Epidermal melanocyte (primary cell): ENCODE measurements at regions not wholly inside any gene's neighbourhood (a gene's known extent, or its start where the extent isn't known, plus 50 kb on each side); places are given as distances from the start of the nearest gene placed in this dataset.
A peak's percentile ranks its signal among the peaks of the same experiment; 100 is the strongest.
"Not testable (repeated sequence)": the region's sequence is repeated elsewhere in the genome, so short reads cannot be mapped to it uniquely, and the experiment has no call there.

ENCODE experiments used
- DNase-seq: peaks from one replicate; pipeline ENCODE4 v3.0.0; 2011; ENCODE audit warnings: low spot score; ENCODE audit not compliant: insufficient read length

DNA sequence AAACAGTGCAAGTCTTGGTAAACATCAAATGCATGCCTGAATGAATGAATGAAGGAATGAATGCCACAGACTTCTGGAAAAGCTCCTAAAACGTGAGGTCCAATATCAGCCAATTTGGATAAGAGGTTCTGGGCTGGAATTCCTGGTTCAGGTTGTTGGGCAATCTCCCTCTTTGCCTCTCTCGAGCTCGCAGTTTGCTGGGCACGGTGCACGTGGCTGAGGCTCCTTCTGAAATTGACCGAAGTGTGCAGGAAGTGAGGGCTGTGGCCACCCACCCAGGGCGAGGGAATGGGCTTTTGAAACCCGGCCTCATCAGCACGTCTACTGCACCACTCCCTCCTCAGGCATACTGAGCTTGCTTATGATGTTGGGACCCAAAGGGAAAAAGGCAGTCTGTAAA is 288.8 kb upstream of the HS6ST1 start:
- no peak for DNase-seq

DNA sequence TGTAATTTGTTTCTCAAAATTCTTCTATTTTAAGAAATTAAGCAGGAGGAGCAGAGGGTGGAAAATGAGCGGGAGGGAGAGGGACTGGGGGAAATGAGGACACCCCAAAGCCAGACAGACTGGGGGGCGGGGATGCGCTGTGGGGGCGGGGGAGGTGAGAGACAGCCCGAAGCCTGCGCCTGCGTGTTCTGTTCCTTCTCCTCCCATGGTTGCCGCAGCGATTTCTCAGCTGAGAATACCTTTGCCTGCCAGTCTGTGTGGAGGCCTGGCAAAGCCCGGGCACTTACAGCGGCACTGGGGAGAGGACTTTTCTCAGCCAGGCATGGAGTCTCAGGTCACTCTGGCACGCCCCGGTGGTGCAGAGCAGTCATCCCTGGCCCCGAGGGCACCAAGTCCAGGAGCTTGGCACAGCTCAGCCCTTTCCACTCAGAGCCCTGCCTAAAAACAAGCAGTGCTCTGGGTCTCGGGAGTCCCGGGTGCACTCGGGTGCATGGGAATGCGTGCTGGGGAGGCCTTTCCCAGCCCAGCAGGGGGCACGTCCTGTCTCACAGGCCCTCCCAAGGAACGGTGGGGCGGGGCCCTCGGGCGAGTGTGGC is 289.3 kb upstream of the HS6ST1 start:
- no peak for DNase-seq

DNA sequence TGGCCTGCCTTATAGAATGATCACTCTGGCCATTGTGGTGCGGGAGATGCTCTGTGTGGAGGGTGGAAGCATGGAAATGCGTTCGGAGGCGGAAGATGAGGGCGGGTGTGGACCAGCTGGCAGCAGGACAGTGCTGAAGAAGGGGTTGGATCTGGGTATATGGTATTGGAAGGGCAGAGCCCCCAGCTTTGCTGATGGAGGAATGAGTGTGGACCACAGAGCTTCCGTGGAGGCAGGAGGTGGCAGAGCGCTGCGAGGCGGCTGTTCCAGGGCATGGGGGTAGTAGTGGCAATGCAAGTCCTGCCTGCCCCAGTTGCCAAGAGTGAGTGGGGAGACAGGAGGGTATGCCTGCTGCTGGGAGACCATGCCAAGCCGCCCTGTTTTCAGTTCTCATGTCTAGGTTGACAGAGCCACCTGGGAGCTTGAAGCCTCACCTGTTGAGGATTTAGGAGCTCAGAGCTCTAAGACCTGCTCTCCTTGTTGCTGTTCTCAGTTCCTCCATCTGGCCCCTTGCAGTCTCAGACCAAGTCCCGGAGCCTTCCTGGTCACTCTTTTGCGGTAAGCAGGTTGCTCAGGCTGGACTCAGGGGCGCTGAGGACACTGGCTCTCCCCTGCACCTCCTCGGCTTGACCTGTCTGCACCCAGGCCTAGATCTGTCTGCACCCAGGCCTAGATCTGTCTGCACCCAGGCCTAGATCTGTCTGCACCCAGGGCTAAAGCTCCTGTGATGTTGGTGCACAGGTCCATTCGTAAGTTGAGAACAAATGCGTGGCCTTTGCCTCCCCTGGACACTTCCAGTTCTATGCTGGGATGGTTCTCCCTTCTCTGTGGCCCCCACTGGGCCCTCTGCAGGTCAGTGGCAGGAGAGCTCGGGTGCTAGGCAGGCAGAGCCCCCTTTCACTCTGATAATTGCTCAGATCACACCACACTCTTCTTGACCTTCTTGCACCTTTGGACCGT is 290.5 kb upstream of the HS6ST1 start:
- DNase-seq = no peak

DNA sequence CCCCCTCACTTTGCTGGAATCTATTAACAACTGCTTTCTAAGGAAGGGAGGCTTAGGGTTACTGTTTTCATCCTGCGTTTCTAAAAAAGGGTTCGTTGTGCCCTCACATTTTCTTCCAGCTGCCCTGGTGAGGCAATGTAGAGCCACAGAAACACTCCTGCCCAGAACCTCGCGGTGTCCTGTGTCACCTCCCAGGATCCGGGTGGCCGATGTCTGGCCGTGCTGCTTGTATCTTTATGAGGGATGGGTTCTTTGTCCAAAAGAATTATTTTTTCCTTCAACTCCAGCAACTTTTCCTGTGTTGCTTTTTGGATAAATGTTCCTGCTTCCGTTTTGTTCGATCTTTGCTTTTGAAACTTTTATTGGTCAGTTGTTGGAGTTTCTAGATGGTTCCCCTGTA is 291.8 kb upstream of the HS6ST1 start:
- no peak for DNase-seq

DNA sequence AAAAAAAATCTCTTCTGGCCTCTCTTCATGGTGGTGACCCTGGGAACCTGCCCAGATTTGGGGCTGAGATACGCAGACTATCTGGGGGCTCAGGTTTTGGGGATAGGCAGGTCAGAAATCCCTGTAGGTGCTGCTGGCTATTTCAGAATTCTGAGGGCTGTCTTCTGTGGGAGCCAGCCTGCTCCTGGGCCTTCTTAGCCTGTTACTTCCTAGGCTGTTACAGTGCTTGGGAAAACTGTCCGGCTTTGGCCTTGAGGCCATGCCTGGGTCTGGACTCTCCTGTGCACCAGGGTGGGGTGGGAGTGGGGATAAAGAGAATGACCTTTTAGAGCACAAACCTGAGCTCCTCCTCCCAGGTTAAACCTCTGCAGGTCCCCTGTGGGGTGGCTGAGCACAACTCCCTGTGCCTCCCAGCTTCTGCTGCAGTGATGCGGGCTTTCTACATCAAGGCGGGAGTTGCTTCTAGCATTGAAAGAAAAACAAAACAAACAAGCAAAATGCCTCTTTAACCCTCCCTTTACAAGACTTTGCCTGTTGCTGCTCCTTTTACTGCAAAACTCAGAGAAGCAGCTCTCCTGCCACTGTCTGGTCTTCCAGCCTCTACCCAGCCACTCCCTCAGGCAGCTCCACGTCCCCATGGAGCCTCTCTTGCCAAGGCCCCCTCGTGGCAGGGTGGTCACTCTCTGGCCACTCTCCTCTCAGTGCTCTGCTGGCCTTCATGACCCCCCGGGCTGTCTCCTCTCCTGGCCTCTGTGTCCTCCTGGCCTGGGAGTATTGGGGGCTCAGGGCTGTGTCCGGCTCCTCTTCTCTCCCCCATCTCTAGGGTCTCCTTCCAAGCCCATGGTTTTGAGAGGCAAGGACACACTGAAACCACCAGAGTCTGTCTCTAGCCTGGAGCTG is 293.0 kb upstream of the HS6ST1 start:
- no peak for DNase-seq

DNA sequence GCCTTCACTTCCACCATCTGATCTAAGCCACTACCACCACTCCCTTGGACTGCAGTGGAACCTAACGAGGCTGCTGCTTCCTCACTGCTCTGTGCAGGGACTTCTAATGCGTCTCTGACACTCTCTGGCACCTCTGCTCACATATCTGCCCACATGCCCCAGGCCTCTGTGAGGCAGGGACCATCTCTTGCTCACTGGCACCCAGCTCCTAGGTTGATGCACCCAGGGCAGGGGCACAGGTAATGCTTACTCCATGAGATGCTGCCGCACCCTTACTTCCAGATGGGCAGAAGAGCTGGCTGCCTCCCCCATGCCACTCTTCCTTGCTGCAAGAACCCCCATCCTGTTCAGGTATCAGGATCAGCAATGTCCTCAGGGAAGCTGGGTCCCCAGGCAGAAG is 294.0 kb upstream of the HS6ST1 start:
- DNase-seq = no peak

DNA sequence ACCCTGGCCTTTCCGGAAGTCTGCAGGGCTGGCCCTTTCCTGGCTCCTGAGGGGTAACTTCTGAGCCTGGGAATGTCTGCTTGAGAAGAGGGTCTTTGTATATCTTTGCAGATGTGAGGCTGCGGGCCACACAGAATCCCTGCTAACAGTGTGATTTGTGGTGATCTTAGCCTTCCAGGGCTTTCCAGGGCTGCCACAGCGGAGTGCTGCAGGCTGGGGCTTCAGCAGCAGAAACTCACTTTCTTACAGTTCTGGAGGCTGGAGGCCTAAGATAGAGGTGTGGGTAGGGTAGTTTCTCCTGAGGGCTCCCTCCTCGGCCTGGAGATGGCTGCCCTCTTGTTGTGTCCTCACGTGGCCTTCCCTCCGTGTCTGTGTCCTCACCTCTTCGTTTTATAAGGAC is 294.7 kb upstream of the HS6ST1 start:
- DNase-seq = no peak

DNA sequence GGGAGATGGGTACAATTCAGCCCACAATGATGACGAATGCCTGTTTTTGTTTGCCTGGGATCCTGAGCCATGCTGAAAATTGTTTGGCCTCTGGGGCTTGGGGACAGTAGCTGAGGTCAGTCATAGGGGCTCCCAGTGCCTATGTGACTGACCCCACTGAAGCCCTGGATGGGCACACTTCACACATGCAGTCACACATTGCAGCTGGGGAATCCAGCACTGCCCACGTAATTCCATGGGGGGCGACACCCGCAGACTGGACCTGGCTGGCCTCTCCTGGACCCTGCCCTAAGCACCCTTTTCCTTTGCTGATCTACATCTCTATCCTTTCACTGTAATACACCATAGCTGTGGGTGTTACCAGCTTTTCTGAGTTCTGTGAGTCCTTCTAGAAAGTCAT is 295.2 kb upstream of the HS6ST1 start:
- DNase-seq = no peak

DNA sequence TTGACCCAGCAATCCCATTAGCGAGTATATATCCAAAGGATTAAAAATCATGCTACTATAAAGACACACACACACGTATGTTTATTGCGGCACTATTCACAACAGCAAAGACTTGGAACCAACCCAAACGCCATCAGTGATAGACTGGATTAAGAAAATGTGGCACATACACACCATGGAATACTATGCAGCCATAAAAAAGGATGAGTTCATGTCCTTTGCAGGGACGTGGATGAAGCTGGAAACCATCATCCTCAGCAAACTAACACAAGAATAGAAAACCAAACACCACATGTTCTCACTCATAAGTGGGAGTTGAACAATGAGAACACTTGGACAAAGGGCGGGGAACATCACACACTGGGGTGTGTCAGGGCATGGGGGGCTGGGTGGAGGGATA is 296.2 kb upstream of the HS6ST1 start:
- not testable (repeated sequence) for DNase-seq

DNA sequence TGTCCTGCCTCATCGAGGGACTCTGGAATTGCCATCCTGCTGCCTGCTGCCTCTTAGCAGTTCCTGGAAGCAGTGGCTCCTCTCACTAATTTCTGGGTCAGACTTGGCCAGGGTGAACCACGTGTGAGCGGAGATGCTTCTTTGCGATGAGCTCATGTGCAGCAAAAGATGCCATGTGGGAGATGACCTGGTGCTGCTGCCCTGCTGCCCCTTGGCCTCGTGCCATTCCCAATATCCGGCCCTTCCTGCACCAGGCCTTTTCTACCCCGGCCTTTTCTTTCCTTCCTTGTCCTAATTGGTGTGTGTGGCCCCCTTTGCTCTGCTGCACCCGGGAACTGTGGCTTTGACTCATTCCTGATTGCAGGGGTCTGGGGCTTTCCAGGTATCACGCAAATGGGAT is 296.9 kb upstream of the HS6ST1 start:
- no peak for DNase-seq

DNA sequence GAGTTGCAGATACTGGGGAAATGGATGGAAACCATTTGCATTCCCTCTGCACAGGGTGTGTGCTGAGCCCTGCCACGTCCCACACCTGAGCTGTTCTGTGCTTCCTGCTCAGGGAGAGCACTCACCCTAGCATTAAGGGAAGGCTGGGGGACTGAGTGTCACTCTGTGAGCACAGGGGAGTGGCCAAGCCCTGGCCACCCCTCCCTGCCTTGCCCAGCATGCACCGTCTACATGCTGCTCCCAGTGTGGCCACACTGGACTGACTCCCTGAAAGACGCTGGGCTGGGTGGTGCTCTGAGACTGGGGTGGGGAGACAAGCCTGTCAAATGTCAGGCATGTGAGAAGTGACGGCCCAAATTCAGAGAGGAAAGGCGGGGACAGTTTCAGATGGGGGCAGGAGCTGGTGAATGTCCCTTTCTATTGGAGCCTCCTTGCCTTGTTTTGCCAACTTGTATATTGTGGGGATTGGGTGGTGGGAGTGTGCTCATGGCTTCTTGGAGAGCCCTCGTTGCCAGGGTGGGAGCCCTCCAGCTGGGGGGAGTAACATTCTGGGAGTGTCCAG is 298.4 kb upstream of the HS6ST1 start:
- no peak for DNase-seq

DNA sequence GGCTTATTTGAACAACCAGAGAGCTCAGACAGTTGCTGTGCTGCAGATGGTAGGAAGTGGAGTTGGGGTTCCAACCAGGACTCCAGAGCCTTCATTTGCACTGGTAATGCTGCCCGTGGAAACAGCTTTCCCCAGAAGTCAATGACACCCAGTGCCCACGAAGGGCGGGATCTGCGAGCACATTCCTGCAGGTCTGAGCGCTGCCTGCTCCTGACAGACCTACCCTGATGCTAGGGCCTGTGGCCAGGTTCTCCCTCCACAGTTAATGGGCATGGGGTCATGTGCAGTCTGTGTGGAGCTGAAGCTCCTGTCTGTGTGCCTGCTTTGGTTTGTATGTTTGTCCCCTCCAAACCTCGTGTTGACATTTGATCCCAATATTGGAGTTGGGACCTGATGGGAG is 299.0 kb upstream of the HS6ST1 start:
- DNase-seq = no peak

DNA sequence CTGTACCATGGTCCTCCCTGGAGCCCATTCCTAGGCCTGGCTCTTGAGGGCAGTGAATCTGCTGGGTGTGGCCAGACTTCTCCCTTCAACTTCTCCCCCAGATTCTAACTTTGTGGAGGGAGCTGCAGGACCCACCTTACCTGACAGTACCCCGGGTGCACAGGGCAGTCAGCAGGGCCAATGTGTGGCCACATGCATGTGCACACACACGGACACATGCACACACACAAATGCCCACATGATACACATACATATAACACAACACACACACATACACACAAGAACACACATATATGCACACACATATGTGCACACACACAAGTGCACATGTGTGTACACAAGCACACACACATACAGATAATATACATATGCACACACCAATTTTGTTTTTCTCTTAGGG is 300.0 kb upstream of the HS6ST1 start:
- DNase-seq = no peak

DNA sequence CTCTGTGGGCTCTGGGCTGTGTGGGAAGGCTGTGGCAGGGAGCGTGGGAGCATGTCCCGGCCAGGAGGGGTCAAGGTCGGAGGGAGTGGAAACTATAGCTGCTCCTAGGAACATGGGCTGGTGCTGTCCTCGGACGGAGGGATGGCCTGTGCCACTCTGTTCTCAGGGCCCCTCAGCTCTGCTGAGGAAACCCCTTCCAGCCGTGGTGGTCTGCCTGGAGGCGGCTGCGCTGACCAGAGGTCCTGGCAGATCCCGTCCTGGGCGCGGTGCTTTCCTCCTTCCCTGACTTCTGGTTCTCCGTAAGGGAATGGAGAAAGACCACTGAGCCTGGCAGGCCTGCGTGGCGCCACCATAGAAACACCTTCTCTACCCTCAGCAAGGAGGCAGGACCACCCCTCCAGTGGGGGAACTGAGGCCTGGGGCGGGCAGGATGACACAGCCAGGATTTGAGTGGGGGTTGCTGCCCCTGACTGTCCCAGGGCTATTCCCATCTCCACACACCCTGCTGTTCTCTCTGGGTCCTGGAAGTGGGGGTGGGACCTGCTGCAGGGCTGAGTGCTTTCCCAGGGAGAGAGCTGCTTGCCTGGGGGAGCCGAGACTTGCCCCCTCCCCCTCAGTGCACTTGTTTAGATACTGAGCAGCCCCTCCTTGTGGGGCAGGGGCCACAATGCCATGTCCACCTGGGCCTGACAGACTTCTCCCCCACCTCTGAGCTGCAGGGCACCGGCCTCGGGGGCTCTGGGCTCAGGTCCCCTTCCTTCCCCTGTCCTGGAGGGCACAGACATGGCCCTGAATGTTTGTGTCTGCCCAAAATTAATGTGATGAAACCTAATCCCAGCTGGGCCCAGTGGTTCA is 301.0 kb upstream of the HS6ST1 start:
- DNase-seq = no peak

DNA sequence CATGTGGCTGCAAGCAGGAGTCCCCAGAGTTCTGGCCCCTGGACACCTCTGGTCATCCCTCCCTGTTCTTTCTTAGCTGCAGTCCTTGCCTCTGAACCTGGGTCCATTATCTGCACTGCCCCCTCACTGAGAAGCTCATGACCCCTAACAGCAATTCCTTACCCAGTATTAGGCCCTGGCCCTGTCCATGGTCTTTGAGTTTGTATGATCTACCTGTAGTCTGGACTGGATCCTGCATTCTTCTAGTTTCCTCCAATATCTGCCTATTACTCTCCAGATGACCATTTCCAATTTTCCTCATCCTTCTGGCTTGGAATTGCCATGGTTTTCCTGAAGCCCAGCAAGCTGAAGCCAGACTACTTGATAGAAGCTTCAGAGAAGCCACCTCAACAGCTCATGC is 302.4 kb upstream of the HS6ST1 start:
- DNase-seq = no peak

DNA sequence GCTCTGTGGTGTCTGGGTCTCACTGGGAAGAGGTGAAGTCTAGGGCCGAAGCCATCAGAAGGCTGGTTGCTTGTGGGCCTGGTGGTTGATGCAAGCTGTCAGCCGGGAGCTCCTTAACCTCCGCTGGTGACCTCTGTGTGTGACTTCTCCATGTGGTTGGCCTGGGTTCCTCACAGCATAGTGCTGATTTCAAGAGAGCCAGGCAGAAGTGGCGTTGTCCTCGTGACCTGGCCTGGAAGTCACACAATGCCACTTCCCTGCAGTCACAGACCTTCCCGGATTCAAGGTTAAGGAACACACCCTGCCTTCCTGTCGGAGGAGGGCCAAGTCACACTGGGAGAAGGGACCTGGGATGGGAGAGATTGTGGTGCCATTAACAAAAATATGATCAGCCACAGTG is 303.7 kb upstream of the HS6ST1 start:
- no peak for DNase-seq

DNA sequence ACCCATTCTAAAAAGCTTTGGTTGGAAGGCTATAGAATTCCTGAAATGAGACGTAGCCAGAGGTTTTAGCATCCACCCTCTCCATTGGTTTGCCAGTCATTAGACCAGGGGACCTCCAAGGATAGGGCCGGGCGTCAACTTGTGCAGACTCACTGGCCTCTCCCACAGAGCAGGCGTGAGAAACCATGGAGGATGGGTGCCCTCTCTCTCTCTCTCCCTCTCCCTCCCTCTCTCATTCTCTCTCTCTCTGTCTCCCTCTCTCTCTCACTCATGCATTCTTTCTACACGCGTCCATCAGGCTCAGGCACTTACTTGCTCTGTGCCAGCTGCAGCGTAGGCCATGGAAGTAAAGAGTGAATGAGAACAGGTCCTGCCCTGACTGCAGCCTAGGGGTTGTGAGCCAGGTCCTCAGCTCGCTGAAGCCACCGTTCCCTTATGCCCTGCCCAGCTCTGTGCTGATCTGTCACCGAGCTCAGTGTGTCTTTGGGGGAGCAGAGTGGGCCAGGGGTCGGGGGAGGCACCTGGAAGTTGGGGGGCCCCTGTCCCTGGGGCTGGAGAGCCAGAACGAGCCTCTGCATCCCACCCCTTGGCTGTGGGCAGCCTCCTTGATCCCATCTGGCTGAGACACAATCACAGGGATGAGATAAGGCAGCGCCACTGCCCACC is 304.4 kb upstream of the HS6ST1 start:
- DNase-seq = no peak

DNA sequence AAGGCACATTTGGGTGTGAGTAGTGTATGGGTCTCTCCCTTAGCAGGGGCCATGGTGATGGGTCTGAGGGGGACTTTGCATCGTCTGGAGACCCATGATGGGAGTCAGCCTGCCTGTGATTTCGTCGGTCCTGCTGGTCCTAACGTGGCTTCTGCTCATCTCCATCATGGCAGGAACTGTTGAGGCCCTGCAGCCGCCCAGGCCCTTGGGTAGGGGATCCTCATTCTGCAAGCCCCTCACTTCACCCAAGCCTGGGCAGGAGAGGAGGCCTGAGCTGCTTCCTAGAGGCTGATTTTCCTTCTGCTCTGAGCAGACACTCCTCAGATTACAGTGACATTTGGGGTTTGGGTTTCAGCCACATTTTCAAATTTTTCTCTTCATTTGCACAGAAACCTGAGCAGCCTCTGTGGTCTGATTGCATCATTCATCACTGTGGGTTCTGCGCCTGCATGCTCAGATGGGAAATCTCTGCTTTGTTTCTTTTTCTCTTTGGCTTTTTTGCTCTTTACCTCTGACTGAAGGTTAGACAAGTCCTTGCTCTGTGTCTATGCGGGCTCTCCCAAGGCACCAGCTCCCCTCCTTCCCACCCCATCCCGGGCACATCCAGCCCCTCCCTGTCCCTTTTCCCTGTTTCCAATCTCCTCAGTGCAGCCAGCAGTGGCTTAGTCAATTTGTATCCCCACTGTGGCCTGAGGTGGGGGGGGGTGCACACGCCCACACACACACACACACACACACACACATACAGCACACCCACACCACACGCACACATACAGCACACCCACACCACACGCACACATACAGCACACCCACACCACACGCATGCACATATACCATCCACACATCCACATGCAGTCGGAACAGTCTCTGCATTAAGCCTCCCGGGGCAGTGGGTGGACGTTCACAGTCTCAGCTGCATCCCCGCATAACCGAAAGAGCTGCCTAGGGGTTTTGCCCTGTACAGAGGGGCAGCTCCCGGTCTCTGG is 305.4 kb upstream of the HS6ST1 start:
- DNase-seq = peak; percentile 64

DNA sequence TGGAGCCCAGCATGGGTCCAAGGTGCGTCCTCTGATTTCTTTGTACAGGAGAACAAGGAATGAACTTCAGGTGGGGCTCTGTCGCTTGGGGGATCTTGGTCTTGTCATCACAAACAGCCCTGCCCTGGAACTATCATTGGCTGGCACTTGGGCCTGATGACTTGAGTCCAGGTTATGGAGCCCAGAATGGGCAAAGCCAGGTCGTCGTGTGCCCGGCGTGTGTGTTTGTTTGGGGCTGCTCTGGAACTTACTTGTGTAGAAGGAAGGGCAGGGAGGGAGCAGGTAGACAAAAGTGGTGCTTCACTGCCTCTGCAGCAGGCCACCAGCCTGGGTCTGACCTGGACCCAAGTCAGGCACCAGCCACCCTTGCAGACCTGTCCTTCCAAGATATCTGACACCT is 306.3 kb upstream of the HS6ST1 start:
- DNase-seq = no peak
